ENCODE measurements at regions not wholly inside any gene's neighbourhood (a gene's known extent, or its start where the extent isn't known, plus 50 kb on each side); places are given as distances from the start of the nearest gene placed in this dataset.

GRCh38 chr10:44822966-44823365 is 88.2 kb upstream of the TMEM72 start:
- TF ChIP-seq CEBPB (IDR thresholded peaks at IDR 0.05) (no peak), TAF1 (IDR thresholded peaks at IDR 0.05; ENCODE audit: low read depth) (no peak), ZBTB7A (IDR thresholded peaks at IDR 0.05; ENCODE audit: low read depth) (no peak), EP300 (IDR thresholded peaks at IDR 0.05; ENCODE audit: borderline replicate concordance) (no peak), TEAD4 (IDR thresholded peaks at IDR 0.05) (no peak), FOXM1 (IDR thresholded peaks at IDR 0.05; ENCODE audit: borderline replicate concordance, low read depth) (no peak), CREB1 (IDR thresholded peaks at IDR 0.05; ENCODE audit: low read depth) (no peak), NFIC (IDR thresholded peaks at IDR 0.05) (no peak), EGR1 (IDR thresholded peaks at IDR 0.05) (no peak), YY1 (IDR thresholded peaks at IDR 0.05; ENCODE audit: low read depth) (no peak), REST (IDR thresholded peaks at IDR 0.05; ENCODE audit: low read depth) (no peak), RAD21 (IDR thresholded peaks at IDR 0.05; ENCODE audit: low read depth) (no peak), TCF12 (IDR thresholded peaks at IDR 0.05; ENCODE audit: low read depth) (no peak)
- TF ChIP-seq, protein P1, sequence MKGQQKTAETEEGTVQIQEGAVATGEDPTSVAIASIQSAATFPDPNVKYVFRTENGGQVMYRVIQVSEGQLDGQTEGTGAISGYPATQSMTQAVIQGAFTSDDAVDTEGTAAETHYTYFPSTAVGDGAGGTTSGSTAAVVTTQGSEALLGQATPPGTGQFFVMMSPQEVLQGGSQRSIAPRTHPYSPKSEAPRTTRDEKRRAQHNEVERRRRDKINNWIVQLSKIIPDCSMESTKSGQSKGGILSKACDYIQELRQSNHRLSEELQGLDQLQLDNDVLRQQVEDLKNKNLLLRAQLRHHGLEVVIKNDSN (IDR thresholded peaks at IDR 0.05), result no peak
- TF ChIP-seq, protein P2, sequence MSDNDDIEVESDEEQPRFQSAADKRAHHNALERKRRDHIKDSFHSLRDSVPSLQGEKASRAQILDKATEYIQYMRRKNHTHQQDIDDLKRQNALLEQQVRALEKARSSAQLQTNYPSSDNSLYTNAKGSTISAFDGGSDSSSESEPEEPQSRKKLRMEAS (IDR thresholded peaks at IDR 0.05), result no peak

GRCh38 chr10:44824607-44825006 is 86.5 kb upstream of the TMEM72 start:
- TF ChIP-seq REST (IDR thresholded peaks at IDR 0.05; ENCODE audit: low read depth), result no peak

DNA sequence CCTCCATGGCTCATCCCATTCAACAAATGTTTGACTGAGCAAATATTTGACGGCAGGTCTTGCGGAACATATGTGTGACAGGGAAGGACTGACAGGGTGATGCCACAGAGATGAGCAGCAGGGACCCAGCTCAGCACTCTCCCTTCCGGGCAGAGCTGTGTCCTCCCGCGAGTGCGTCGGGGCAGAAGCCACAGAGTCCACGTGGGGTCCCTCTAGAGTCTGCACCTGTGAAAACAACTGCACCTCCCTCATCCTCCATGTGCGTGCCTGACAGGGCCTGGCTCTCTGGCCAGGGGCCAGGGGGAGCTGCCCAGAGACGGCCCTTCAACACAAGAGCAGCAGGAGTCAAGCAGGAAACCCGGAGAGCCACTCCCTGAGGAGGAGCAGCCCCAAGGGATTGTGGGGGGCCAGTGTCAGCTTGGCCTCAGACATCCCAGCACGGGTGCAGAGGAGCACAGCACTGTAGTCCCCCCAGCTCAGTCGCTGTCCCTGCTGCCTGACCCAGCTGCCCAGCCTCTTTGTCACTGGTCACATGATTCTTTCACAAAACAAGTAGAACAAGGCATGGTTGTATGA is 83.6 kb upstream of the TMEM72 start:
- TF ChIP-seq, protein P1 (IDR thresholded peaks at IDR 0.05), result no peak
- no peak for TF ChIP-seq RAD21 (IDR thresholded peaks at IDR 0.05; ENCODE audit: low read depth)
- TF ChIP-seq TCF12 (IDR thresholded peaks at IDR 0.05; ENCODE audit: low read depth), result no peak
- TF ChIP-seq ZBTB7A (IDR thresholded peaks at IDR 0.05; ENCODE audit: low read depth), result no peak
- TF ChIP-seq, protein P2 (IDR thresholded peaks at IDR 0.05), result no peak
- TF ChIP-seq REST (IDR thresholded peaks at IDR 0.05; ENCODE audit: low read depth), result no peak
- no peak for TF ChIP-seq NFIC (IDR thresholded peaks at IDR 0.05)
- no peak for TF ChIP-seq CREB1 (IDR thresholded peaks at IDR 0.05; ENCODE audit: low read depth)

DNA sequence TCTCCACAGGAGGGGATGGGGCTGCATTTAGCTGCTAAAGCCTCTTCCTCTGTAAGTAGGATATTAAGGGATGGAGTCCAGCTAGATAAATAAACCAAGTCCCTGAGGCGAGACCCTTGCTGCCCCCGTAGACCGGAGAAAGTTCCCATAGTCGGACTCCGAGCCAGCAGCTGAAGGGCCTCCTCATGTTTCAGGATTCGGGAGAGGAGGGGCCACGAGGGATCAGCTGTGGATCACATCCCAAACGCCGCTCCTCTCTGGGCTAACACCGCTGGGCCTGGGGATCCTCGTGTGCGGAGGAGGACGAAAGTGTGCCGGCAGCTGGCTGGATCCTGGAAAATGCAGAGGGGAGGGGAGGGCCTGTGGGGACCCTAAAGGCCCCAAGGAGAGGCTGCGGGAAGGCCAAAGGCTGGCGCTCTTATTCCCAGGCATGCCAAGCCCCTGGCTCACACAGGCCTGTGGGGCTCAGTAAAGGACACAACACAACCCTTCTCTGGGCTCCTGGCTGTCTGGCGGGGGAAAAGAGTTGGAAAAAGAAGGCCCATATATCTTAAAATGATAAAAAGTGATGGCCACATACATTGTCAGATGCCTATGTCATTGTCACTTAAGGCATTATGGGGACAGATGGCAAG is 82.5 kb upstream of the TMEM72 start:
- TF ChIP-seq REST (IDR thresholded peaks at IDR 0.05; ENCODE audit: low read depth), result no peak
- TF ChIP-seq CREB1 (IDR thresholded peaks at IDR 0.05; ENCODE audit: low read depth), result no peak
- no peak for TF ChIP-seq TCF12 (IDR thresholded peaks at IDR 0.05; ENCODE audit: low read depth)
